Osteocyte (in vitro differentiated cells): ENCODE measurements at regions not wholly inside any gene's neighbourhood (a gene's known extent, or its start where the extent isn't known, plus 50 kb on each side); places are given as distances from the start of the nearest gene placed in this dataset.

Experiments
- DNase-seq: peaks from one replicate; pipeline ENCODE4 v3.0.0; 2021; ENCODE audit warnings: mixed read lengths; ENCODE audit not compliant: unreplicated experiment; ENCODE audit errors: extremely low spot score
- H3K27ac Mint-ChIP-seq: one replicate; pipeline ENCODE4 v1.8.0; 2021; ENCODE audit warnings: mild to moderate bottlenecking, mixed read lengths; ENCODE audit not compliant: unreplicated experiment
- H3K27me3 Mint-ChIP-seq: one replicate; pipeline ENCODE4 v1.8.0; 2021; ENCODE audit warnings: mixed read lengths; ENCODE audit not compliant: unreplicated experiment
- H3K36me3 Mint-ChIP-seq: one replicate; pipeline ENCODE4 v1.8.0; 2021; ENCODE audit warnings: mixed read lengths; ENCODE audit not compliant: unreplicated experiment
- H3K4me1 Mint-ChIP-seq: one replicate; pipeline ENCODE4 v1.8.0; 2021; ENCODE audit warnings: mixed read lengths; ENCODE audit not compliant: unreplicated experiment
- H3K4me3 Mint-ChIP-seq: one replicate; pipeline ENCODE4 v1.8.0; 2021; ENCODE audit warnings: mild to moderate bottlenecking, moderate library complexity, mixed read lengths; ENCODE audit not compliant: unreplicated experiment
- H3K9me3 Mint-ChIP-seq: one replicate; pipeline ENCODE4 v1.8.0; 2021; ENCODE audit warnings: mixed read lengths; ENCODE audit not compliant: unreplicated experiment
- TF ChIP-seq, protein P1 (sequence below): fragments of 200-600 bp; sonication (generic); IDR thresholded peaks from 2 replicates; pipeline ENCODE4 v1.5.0; 2021; ENCODE audit warnings: antibody characterized with exemption, mild to moderate bottlenecking, moderate library complexity

DNA sequence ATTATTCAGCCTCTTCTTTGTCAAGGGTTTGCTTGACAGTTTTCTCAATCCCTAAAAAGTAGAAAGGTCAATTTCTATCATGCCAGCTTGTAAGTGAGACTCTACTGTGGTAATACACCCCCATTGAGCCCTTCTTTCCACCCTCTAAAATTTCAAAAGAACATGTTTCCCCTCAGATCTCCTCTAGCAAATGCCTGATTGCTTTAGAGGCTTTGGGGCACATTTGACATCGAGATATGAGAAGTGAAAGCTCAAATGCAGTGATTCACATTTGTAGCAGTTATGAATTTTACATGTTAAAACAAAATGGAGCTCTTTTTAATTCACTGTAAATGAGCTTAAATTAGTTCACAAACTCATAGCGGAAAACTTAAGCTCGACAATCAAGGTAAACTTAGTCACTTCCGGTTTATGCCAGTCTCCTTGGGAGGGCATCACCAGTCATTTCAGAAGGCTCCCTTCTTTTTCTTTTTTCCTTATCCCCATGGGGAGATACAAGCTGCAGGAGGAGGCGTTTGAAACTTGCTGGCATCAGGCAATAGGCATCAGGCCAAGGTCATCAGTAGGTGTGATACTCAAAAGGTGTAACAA is 55.3 kb upstream of the ADO start:
- Mint-ChIP-seq H3K4me3 (no peak overlapping the region), H3K4me1 (no peaks in the 10 kb centered on the region)
- TF ChIP-seq, protein P1, sequence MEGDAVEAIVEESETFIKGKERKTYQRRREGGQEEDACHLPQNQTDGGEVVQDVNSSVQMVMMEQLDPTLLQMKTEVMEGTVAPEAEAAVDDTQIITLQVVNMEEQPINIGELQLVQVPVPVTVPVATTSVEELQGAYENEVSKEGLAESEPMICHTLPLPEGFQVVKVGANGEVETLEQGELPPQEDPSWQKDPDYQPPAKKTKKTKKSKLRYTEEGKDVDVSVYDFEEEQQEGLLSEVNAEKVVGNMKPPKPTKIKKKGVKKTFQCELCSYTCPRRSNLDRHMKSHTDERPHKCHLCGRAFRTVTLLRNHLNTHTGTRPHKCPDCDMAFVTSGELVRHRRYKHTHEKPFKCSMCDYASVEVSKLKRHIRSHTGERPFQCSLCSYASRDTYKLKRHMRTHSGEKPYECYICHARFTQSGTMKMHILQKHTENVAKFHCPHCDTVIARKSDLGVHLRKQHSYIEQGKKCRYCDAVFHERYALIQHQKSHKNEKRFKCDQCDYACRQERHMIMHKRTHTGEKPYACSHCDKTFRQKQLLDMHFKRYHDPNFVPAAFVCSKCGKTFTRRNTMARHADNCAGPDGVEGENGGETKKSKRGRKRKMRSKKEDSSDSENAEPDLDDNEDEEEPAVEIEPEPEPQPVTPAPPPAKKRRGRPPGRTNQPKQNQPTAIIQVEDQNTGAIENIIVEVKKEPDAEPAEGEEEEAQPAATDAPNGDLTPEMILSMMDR = no peak

More for the DNA sequence above, 55.3 kb upstream of the ADO start:
- Mint-ChIP-seq H3K27ac (no peak overlapping the region), H3K27me3 (peaks cover 16% of the 10 kb centered on the region), H3K9me3 (no peaks in the 10 kb centered on the region), H3K36me3 (no peaks in the 10 kb centered on the region)
- DNase-seq = no peak
